Activated B cell treated with CpG ODN at 0.5 μM for 24 hours (primary cell): ENCODE measurements at regions not wholly inside any gene's neighbourhood (a gene's known extent, or its start where the extent isn't known, plus 50 kb on each side); places are given as distances from the start of the nearest gene placed in this dataset.

Experiments used
- ATAC-seq: fragments of 200-7000 bp; cut with Tn5 transposase; one replicate; pipeline ENCODE4 v1.10.0; 2021; ENCODE audit warnings: low read depth, mild to moderate bottlenecking, moderate library complexity
- CTCF ChIA-PET: fragments of 350-600 bp; sonication (Branson Sonifier 250); formaldehyde crosslinking; loops from one replicate; lab custom pipeline; 2021; ENCODE audit warnings: antibody characterized with exemption; lab: Charles Lee
- POLR2A ChIA-PET: fragments of 350-600 bp; sonication (Branson Sonifier 250); formaldehyde crosslinking; loops from one replicate; lab custom pipeline; 2021; ENCODE audit warnings: antibody characterized with exemption; lab: Charles Lee
- DNase-seq: peaks from one replicate; pipeline ENCODE4 v3.0.0; 2022
- H3K27ac Mint-ChIP-seq: one replicate; pipeline ENCODE4 v1.8.0; 2020; ENCODE audit warnings: mixed read lengths
- H3K27me3 Mint-ChIP-seq: one replicate; pipeline ENCODE4 v1.8.0; 2021; ENCODE audit warnings: mixed read lengths
- H3K36me3 Mint-ChIP-seq: one replicate; pipeline ENCODE4 v1.8.0; 2021; ENCODE audit warnings: low read depth, mixed read lengths
- H3K4me1 Mint-ChIP-seq: one replicate; pipeline ENCODE4 v1.8.0; 2021; ENCODE audit warnings: mixed read lengths
- H3K4me3 Mint-ChIP-seq: one replicate; pipeline ENCODE4 v1.8.0; 2020; ENCODE audit warnings: mild to moderate bottlenecking, mixed read lengths
- H3K9me3 Mint-ChIP-seq: one replicate; pipeline ENCODE4 v1.8.0; 2020; ENCODE audit warnings: mixed read lengths
- CTCF ChIP-seq: fragments of 200-600 bp; IDR thresholded peaks from one replicate; pipeline ENCODE4 v1.8.0; 2022; ENCODE audit warnings: antibody characterized with exemption, mild to moderate bottlenecking
- intact Hi-C: fragments of 100-400 bp; cut with micrococcal nuclease; formaldehyde crosslinking; loops from one replicate; pipeline ENCODE4 v1.15.1; 2024

GRCh38 chr4:89604951-89605350 is 232.0 kb downstream of the SNCA start:
- no peak overlapping the region for H3K4me3 Mint-ChIP-seq
- ATAC-seq: no peak
- TF ChIP-seq CTCF: no peak
- no peak overlapping the region for H3K27ac Mint-ChIP-seq
- H3K27me3 Mint-ChIP-seq: peaks cover 6% of the 10 kb centered on the region
- no peaks in the 10 kb centered on the region for H3K36me3 Mint-ChIP-seq
- DNase-seq: no peak
- H3K9me3 Mint-ChIP-seq: no peaks in the 10 kb centered on the region
- intact Hi-C loops: no loop called here
- no peaks in the 10 kb centered on the region for H3K4me1 Mint-ChIP-seq
- POLR2A ChIA-PET: no interaction called here
- CTCF ChIA-PET: no interaction called here

GRCh38 chr4:89599026-89599425 is 237.9 kb downstream of the SNCA start:
- H3K36me3 Mint-ChIP-seq: no peaks in the 10 kb centered on the region
- POLR2A ChIA-PET: no interaction called here

GRCh38 chr4:89598602-89599001 is 238.4 kb downstream of the SNCA start:
- no peaks in the 10 kb centered on the region for H3K36me3 Mint-ChIP-seq
- ChIA-PET CTCF (no interaction called here), POLR2A (no interaction called here)
- no peak overlapping the region for H3K4me3 Mint-ChIP-seq
- no peak for TF ChIP-seq CTCF
- H3K27ac Mint-ChIP-seq: no peak overlapping the region
- ATAC-seq (no peak), DNase-seq (no peak)
- H3K9me3 Mint-ChIP-seq: no peaks in the 10 kb centered on the region
- H3K27me3 Mint-ChIP-seq: peaks cover 5% of the 10 kb centered on the region
- intact Hi-C loops: loop anchor here (2.0 kb wide), 1 partner anchor 302 kb away; no protein-coding TSS in a partner anchor
- H3K4me1 Mint-ChIP-seq: no peaks in the 10 kb centered on the region

More at GRCh38 chr4:89599026-89599425, 237.9 kb downstream of the SNCA start:
- intact Hi-C loops: loop anchor here (2.0 kb wide), 1 partner anchor 302 kb away; no protein-coding TSS in a partner anchor
- Mint-ChIP-seq H3K27me3 (peaks cover 6% of the 10 kb centered on the region), H3K4me3 (no peak overlapping the region), H3K9me3 (no peaks in the 10 kb centered on the region), H3K4me1 (no peaks in the 10 kb centered on the region), H3K27ac (no peak overlapping the region)
- no peak for ATAC-seq
- no peak for DNase-seq
- no peak for TF ChIP-seq CTCF
- CTCF ChIA-PET: no interaction called here

GRCh38 chr4:89595125-89595789 is 241.7 kb downstream of the SNCA start:
- no peak for ATAC-seq
- H3K27me3 Mint-ChIP-seq: peaks cover 2% of the 10 kb centered on the region
- peaks cover 2% of the 10 kb centered on the region for H3K9me3 Mint-ChIP-seq
- no peak for TF ChIP-seq CTCF
- DNase-seq: no peak
- no peaks in the 10 kb centered on the region for H3K36me3 Mint-ChIP-seq
- POLR2A ChIA-PET: no interaction called here
- CTCF ChIA-PET: no interaction called here
- H3K4me1 Mint-ChIP-seq: no peaks in the 10 kb centered on the region
- H3K27ac Mint-ChIP-seq: no peak overlapping the region
- no peak overlapping the region for H3K4me3 Mint-ChIP-seq
- intact Hi-C loops: no loop called here

- DNase-seq: no peak
- no peak for TF ChIP-seq CTCF
- ChIA-PET CTCF (no interaction called here), POLR2A (no interaction called here)
- Mint-ChIP-seq H3K27ac (no peak overlapping the region), H3K27me3 (no peaks in the 10 kb centered on the region), H3K4me3 (no peak overlapping the region), H3K36me3 (no peaks in the 10 kb centered on the region), H3K9me3 (peaks cover 2% of the 10 kb centered on the region), H3K4me1 (no peaks in the 10 kb centered on the region)
- intact Hi-C loops: no loop called here
- ATAC-seq: no peak
Measured at GRCh38 chr4:89590128-89590527, 246.8 kb downstream of the SNCA start.
